ENCODE measurements at regions not wholly inside any gene's neighbourhood (a gene's known extent, or its start where the extent isn't known, plus 50 kb on each side); places are given as distances from the start of the nearest gene placed in this dataset.

DNA sequence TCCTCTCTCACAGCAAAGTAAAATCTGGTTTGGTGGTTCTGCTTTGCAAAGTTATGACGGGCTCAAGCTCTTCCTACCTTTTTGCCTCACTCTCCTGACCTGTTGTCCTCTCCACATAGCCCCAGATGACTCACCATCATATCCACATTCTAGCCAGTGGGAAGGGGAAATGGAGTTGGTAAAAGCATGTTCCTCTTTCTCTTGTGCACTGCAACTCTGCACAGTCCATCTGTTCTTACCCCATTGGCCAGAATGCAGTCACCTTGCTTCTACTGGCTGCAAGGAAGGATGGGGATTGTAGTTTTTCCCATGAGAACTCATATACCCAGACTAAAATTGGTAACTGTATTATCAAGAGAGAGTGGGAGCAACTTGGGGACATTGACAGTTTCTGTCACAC is 50.4 kb upstream of the SMIM21 start:
- TF ChIP-seq, protein P1, sequence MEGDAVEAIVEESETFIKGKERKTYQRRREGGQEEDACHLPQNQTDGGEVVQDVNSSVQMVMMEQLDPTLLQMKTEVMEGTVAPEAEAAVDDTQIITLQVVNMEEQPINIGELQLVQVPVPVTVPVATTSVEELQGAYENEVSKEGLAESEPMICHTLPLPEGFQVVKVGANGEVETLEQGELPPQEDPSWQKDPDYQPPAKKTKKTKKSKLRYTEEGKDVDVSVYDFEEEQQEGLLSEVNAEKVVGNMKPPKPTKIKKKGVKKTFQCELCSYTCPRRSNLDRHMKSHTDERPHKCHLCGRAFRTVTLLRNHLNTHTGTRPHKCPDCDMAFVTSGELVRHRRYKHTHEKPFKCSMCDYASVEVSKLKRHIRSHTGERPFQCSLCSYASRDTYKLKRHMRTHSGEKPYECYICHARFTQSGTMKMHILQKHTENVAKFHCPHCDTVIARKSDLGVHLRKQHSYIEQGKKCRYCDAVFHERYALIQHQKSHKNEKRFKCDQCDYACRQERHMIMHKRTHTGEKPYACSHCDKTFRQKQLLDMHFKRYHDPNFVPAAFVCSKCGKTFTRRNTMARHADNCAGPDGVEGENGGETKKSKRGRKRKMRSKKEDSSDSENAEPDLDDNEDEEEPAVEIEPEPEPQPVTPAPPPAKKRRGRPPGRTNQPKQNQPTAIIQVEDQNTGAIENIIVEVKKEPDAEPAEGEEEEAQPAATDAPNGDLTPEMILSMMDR (IDR thresholded peaks at IDR 0.05; ENCODE audit: insufficient read depth, low read length, poor library complexity, severe bottlenecking) = no peak
- TF ChIP-seq EZH2phosphoT487 (conservative IDR thresholded peaks at IDR 0.05; ENCODE audit: low read length) = no peak
- H3K9ac ChIP-seq (ENCODE audit: low read length) = no peak overlapping the region
- H3K9me2 ChIP-seq (replicated peaks; ENCODE audit: insufficient read depth, low read length) = no peaks in the 10 kb centered on the region
- H3K9me3 ChIP-seq (ENCODE audit: insufficient read depth, low read length) = peaks cover 7% of the 10 kb centered on the region; the same call in 1 of the 2 replicates
- no peaks in the 10 kb centered on the region for H4K20me1 ChIP-seq (ENCODE audit: low read depth, low read length)
- no peaks in the 10 kb centered on the region for H3F3A ChIP-seq (ENCODE audit: insufficient read depth)
- no peaks in the 10 kb centered on the region for H3K27me3 ChIP-seq (ENCODE audit: low read length)
- H2AFZ ChIP-seq (ENCODE audit: low read depth, low read length, severe bottlenecking) = no peak overlapping the region
- no peaks in the 10 kb centered on the region for H3K79me2 ChIP-seq (ENCODE audit: insufficient read depth, low read length)
- no peak overlapping the region for H3K4me2 ChIP-seq (ENCODE audit: low read depth, low read length, poor library complexity, severe bottlenecking)
- H3K27ac ChIP-seq (ENCODE audit: low read depth, low read length) = no peak overlapping the region
- no peaks in the 10 kb centered on the region for H3K36me3 ChIP-seq (ENCODE audit: low read length)
- H3K4me3 ChIP-seq (ENCODE audit: insufficient read depth, low read length, poor library complexity, severe bottlenecking) = no peak overlapping the region
